ENCODE measurements at regions not wholly inside any gene's neighbourhood (a gene's known extent, or its start where the extent isn't known, plus 50 kb on each side); places are given as distances from the start of the nearest gene placed in this dataset.
"Not testable (repeated sequence)": the region's sequence is repeated elsewhere in the genome, so short reads cannot be mapped to it uniquely, and the experiment has no call there.

DNA sequence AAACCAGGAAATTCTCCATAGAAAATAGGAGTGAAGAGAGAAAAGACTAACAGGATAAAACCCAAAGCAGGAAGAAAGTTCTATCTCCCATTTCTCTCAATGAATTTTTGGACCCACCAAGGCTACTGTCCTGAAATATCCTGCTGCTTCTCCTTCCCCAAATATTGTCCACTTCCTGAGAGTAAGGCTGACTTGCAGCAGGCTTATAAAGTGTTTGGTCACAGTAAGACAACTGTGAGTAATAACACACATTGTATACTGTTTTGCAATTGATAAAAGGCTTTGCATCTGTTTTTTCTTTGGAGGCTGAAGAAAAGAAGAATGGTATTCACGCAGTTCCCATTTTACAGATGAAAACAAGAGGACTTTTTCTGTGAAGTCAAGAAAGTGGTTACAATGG lies 52.8 kb downstream of the FOXD4L6 start:
- H3K9me3 Mint-ChIP-seq (ENCODE audit: low read depth); H3K4me3 Mint-ChIP-seq; DNase-seq; H3K4me1 Mint-ChIP-seq; CTCF ChIA-PET; H3K36me3 Mint-ChIP-seq; H3K27ac Mint-ChIP-seq; ATAC-seq: not testable (repeated sequence)
- peaks cover 42% of the 10 kb centered on the region for H3K27me3 Mint-ChIP-seq

DNA sequence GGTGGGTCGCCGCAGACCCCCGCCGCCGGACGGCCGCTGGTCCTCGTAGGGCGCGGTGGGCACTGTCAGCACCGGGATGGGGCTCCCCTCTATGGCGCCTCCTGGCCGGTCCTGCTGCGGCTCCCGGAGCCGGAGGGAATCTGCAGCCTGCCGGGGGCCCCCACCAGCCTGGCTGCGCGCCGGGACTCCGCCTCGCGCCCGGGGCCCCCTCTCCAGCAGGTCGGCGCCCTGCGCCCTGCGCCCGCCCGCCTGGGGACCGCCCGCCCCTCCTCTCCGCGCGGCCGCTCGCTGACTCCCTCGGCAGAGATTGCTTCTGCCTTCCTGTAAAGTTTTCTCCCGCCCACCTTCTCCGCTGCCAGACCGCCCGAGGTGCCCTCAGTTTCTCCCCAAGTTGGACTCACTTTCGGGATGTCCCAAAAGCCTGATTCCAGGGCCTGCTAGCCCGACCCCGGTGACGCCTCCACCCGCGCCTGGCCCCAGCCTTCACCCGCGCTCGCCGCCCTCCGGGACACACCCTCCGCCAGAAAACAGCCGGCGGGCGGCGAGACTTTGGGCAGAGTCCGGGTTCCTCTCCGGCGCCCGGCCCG lies 54.0 kb downstream of the FOXD4L6 start:
- H3K36me3 Mint-ChIP-seq; H3K9me3 Mint-ChIP-seq (ENCODE audit: low read depth); DNase-seq; H3K27ac Mint-ChIP-seq; H3K4me1 Mint-ChIP-seq; CTCF ChIA-PET: not testable (repeated sequence)
- peak; percentile 82 for ATAC-seq
- Mint-ChIP-seq H3K27me3 (peaks cover 40% of the 10 kb centered on the region), H3K4me3 (peak overlapping the region; percentile 74)

DNA sequence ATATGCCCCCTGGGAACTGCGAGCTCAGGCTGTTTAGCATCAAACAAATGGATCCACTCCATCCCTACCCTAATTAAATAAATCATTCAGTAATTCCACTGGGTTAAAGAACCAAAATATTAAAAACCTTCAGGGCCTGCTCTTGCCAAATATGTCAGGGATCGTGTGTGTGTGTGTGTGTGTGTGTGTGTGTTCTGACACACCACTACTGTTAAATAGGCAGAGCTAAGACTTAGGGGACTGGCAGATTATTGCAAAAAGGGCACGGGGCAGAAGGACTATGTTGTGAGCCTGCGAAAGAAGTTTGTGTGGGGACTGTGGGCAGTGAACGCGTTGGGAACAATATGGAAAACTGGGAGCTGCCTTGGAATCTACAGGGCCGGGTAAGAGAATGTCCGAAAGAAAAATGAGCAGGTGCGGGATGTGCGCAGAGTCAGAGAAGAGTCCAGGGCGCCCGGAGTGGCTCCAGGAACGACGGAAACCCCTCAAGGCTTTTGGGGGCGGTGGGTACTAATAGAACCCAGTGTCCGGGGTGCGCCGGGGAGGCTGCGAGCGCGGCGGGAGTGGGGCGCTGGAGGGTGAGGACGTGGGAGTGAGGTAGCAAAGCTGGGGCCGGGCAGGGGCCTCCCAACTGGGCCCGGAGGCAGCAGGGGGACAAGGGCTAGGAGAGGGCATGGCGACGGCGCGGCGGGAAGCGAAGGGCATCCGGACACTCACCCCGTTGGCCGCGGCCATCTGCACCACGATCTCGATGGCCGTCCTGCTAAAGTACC lies 54.8 kb downstream of the FOXD4L6 start:
- H3K9me3 Mint-ChIP-seq (ENCODE audit: low read depth); H3K36me3 Mint-ChIP-seq; H3K4me1 Mint-ChIP-seq; ATAC-seq; DNase-seq; H3K27ac Mint-ChIP-seq; CTCF ChIA-PET: not testable (repeated sequence)
- Mint-ChIP-seq H3K4me3 (peak overlapping the region; percentile 11), H3K27me3 (peaks cover 40% of the 10 kb centered on the region)

DNA sequence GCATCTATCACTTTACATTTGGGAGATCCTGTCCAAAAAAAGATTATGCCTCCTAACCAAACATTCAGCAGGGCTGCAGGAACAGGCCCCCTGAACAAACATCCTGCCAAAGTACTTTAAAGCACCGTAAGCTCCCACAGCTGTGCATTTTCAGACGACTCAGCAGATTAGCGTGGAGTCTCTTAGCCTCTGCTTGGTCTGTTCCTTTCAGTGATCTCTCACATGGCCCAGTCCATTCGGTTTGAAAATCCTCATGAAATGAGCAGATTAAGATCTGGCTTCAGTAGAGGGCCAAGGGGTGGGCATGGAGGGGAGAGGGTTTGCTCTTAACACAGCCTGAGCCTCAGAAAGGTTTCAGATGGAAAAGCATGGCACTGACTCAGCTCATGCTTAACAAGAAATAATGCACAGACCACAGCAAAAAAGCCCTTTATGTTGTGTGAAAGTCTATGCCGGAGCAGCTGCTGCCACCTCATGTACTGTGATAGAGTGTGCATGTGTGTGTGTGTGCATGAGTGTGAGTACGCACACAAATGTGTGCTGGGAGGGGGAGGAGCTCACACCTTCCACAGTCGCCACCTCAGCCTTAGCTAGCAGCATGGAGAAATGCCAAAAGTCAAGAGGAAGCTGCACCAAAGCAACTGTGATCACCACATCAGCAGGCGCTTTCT lies 64.2 kb downstream of the FOXD4L6 start:
- not testable (repeated sequence) for H3K27ac Mint-ChIP-seq
- ATAC-seq = peak; percentile 89

DNA sequence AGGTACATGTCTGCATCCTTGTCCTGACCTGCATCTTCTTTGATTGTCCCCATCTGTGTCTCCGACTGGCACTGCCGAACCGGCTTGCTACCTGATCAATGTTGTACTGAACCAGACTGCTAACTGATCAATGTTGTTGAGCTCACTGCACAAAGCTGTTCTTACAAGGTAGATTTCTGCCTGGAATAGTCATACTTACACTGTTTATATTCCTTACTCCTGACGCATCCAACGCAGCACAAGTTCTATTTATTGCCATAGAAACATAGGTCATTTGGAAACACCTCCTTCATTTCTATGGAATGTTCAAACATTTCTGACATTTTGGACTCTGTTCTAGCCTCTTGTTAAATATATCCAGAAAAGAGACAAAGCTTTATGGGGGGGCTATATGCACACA lies 65.2 kb downstream of the FOXD4L6 start:
- ATAC-seq; H3K4me3 Mint-ChIP-seq; DNase-seq; H3K27ac Mint-ChIP-seq; H3K4me1 Mint-ChIP-seq; H3K27me3 Mint-ChIP-seq; H3K9me3 Mint-ChIP-seq (ENCODE audit: low read depth); H3K36me3 Mint-ChIP-seq; CTCF ChIA-PET: not testable (repeated sequence)

More for the DNA sequence above, 64.2 kb downstream of the FOXD4L6 start:
- CTCF ChIA-PET; H3K4me1 Mint-ChIP-seq; H3K36me3 Mint-ChIP-seq; H3K4me3 Mint-ChIP-seq; H3K9me3 Mint-ChIP-seq (ENCODE audit: low read depth); H3K27me3 Mint-ChIP-seq: not testable (repeated sequence)
- DNase-seq = peak; percentile 51

DNA sequence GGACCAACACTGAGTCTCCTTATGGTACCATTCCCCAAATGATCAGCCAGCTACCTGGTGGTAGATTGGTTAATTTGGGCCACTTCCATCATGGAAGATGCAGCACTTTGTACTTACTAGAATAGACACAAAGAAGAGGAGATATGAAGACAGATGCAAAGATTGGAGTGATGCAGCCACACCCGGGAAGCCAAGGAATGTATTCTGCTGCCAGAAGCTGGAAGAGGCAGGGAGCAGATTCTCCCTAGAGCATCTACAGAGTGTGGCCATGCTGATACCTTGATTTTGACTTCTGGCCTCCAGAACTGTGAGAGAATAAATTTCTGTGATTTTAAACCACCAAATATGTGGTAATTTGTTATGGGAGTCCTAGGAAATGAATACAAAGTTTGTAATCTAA lies 68.9 kb downstream of the FOXD4L6 start:
- ATAC-seq; H3K27ac Mint-ChIP-seq; H3K4me3 Mint-ChIP-seq; H3K9me3 Mint-ChIP-seq (ENCODE audit: low read depth); DNase-seq; H3K4me1 Mint-ChIP-seq; CTCF ChIA-PET; H3K36me3 Mint-ChIP-seq; H3K27me3 Mint-ChIP-seq: not testable (repeated sequence)

DNA sequence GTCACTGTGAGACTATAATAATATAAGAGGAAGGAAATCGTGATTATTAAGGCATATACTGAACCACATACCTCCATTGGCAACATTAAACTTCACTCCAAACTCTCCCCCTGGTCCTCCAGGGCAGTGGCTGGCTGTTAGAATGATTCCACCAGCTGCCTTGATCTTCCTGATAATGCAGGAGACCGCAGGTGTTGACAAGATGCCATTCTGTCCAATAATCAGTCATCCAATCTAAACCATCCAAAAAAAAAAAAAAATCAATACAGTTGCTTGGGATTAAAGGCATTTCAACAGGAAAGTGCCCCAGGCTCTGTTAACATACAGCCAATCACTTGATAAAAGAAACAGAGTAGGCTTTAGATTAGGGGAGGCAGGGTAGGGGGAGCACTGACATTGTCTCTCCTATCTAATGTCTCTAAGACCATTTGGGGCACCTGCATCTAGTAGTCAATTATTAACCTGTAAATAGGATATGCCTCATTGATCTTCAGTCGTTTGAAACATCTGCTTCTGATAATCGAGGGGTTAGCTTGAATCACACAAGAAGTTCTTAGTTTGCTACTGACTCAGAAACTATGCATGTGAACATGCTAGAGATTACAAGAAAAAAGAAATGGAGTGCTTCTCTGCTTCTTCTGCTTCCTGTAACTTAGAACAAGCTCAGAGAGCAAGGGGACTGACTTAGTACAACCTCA lies 74.7 kb downstream of the FOXD4L6 start:
- H3K4me3 Mint-ChIP-seq; H3K4me1 Mint-ChIP-seq; H3K36me3 Mint-ChIP-seq; ATAC-seq; H3K9me3 Mint-ChIP-seq (ENCODE audit: low read depth); H3K27ac Mint-ChIP-seq; H3K27me3 Mint-ChIP-seq; CTCF ChIA-PET; DNase-seq: not testable (repeated sequence)

DNA sequence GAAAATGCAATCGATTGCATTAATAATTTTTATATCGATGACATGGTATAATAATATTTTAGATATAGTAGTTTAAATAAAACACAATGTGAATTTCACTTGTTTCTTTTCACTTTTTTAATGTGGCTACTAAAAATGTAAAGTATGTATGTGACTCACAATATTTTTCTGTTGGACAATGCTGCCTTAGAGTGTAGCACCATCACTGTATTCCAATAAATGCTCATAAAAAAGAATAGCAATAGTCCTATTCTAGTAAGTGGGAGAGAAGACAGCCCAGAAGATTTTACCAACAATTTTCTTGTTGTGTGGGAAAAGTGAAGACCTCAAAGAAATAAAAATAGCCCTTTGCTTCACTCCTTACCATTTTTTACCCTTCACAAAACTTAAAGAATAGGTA lies 79.8 kb downstream of the FOXD4L6 start:
- H3K27me3 Mint-ChIP-seq; H3K27ac Mint-ChIP-seq; CTCF ChIA-PET; H3K36me3 Mint-ChIP-seq; H3K9me3 Mint-ChIP-seq (ENCODE audit: low read depth); H3K4me3 Mint-ChIP-seq; DNase-seq; H3K4me1 Mint-ChIP-seq; ATAC-seq: not testable (repeated sequence)

DNA sequence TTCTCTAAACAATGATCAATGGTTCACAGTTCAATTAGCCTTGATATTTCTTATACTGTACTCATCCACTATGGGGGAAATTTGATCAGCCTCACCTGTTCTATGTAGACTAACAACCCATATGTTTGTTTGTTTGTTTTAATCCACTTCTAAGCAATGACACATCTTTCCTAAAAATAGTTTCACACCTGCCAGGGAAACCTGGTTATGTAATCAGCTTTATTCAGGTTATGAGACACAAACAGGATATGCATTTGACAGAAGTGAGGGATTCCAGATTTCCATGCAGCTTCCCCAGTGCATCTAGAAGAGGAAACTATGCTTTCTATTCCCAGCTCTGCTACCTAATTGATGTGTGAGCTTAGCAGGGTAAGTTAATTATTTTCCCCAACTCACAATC lies 80.7 kb downstream of the FOXD4L6 start:
- H3K9me3 Mint-ChIP-seq (ENCODE audit: low read depth); H3K4me3 Mint-ChIP-seq; CTCF ChIA-PET; DNase-seq; H3K27me3 Mint-ChIP-seq; H3K4me1 Mint-ChIP-seq; H3K27ac Mint-ChIP-seq; H3K36me3 Mint-ChIP-seq; ATAC-seq: not testable (repeated sequence)

DNA sequence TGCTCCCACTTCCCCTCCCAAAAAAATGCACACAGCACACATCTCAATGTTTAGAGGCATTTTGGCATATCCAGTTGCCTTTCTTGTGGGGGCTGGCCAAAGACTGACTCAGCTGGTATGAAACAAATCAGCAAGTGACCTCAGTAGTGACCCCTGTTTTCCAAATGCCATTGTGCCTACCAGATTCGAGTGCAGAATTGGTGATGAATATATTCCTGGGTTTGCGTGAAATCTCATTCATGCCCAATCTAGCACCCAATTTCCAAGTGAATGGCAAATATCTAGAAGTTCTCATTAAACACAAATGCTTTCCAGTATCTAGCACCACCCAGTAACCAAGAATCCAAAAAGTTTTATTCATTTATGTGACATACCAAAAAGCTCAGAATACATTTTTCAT lies 83.6 kb downstream of the FOXD4L6 start:
- H3K9me3 Mint-ChIP-seq (ENCODE audit: low read depth); H3K4me1 Mint-ChIP-seq; ATAC-seq; H3K36me3 Mint-ChIP-seq; H3K27ac Mint-ChIP-seq; H3K4me3 Mint-ChIP-seq; H3K27me3 Mint-ChIP-seq; CTCF ChIA-PET; DNase-seq: not testable (repeated sequence)

DNA sequence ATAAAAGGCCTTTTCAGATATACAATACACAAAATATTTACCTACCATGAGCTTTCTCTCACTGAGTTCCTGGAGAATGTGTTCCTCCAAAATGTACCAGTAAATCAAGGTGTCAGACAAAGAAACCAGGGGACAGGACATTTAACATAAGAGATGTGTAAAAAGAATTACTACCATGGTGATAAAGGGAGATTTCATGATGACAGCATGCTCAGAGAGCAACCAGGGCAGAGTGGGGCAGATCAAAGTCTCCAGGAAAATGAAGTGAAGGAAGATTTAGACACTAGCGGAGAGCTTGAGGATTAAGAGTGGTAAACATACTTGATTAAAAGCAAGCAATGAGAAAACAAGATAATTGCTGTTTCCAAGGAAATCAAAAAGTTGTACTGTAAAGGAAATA lies 85.0 kb downstream of the FOXD4L6 start:
- H3K4me1 Mint-ChIP-seq; H3K27ac Mint-ChIP-seq; ATAC-seq; H3K4me3 Mint-ChIP-seq; CTCF ChIA-PET; H3K27me3 Mint-ChIP-seq; H3K36me3 Mint-ChIP-seq; H3K9me3 Mint-ChIP-seq (ENCODE audit: low read depth); DNase-seq: not testable (repeated sequence)

DNA sequence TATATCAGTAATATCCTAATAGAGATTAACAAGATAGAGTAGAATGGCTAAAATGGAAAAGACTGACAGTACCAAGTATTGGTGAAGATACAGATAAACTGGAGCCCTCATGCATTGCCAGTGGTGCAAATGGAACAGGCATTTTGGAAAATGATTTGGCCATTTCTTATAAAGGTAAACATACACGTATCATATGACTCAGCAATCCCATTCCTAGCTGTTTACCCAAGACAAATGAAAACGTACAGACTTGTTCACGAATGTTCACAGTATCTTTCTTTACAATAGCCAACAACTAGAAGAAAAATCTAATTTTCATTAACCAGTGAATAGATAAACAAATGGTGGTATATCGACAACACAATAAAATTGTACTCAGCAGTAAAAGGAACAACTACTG lies 86.4 kb downstream of the FOXD4L6 start:
- H3K4me3 Mint-ChIP-seq; H3K4me1 Mint-ChIP-seq; CTCF ChIA-PET; H3K36me3 Mint-ChIP-seq; H3K9me3 Mint-ChIP-seq (ENCODE audit: low read depth); H3K27ac Mint-ChIP-seq; ATAC-seq; H3K27me3 Mint-ChIP-seq; DNase-seq: not testable (repeated sequence)

DNA sequence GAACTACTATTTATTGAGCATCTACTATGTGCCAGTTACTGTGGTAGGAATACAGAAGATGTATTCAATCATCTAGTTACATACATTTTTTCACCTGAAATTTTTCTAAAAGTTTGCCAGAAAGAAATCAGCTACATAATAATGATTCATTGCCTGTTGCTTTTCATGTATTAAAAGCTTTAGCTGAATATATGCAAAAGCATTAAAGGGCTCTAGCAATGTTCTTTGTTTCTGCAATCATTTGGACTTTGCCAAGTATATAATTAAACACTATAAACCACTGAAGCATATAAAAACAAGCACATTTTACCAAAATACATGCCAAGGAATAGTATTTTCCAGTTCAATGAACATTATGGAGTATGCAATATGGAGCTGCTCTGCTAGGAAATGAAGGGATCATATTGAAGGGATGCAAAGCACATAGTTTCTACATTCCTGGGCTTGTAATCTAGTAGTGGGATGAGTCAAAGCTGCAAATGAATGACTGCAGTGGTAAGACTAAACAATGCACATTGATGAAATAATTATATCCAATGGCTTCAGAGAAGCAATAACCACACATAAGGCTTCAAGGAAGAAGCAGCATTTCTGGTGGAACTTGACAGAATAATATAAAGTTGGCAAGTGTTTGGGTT lies 87.7 kb downstream of the FOXD4L6 start:
- H3K27ac Mint-ChIP-seq; ATAC-seq; H3K9me3 Mint-ChIP-seq (ENCODE audit: low read depth); H3K27me3 Mint-ChIP-seq; DNase-seq; H3K36me3 Mint-ChIP-seq; H3K4me3 Mint-ChIP-seq; CTCF ChIA-PET; H3K4me1 Mint-ChIP-seq: not testable (repeated sequence)

Measured in activated CD8-positive, alpha-beta memory T cell treated with anti-CD3 and anti-CD28 coated beads, Interleukin-2, amount 10 ng/mL, durations not matched to agents 7 days and 5 days (primary cell).